ENCODE measurements at regions not wholly inside any gene's neighbourhood (a gene's known extent, or its start where the extent isn't known, plus 50 kb on each side); places are given as distances from the start of the nearest gene placed in this dataset.

GRCh38 chr16:64459402-64459801 lies 662.5 kb downstream of the CDH11 start:
- no peak for DNase-seq (ENCODE audit: low read depth)

- DNase-seq (ENCODE audit: low read depth) = peak; percentile 9
These were observed 666.6 kb downstream of the CDH11 start for GRCh38 chr16:64455275-64455674.

- DNase-seq (ENCODE audit: low read depth) = no peak
These were observed 668.2 kb downstream of the CDH11 start for GRCh38 chr16:64453646-64454045.

GRCh38 chr16:64452446-64452845 lies 669.4 kb downstream of the CDH11 start:
- DNase-seq (ENCODE audit: low read depth) = no peak

GRCh38 chr16:64450177-64450576 lies 671.7 kb downstream of the CDH11 start:
- DNase-seq (ENCODE audit: low read depth) = no peak

GRCh38 chr16:64449506-64449905 lies 672.4 kb downstream of the CDH11 start:
- no peak for DNase-seq (ENCODE audit: low read depth)

GRCh38 chr16:64445649-64446048 lies 676.2 kb downstream of the CDH11 start:
- DNase-seq (ENCODE audit: low read depth) = no peak

GRCh38 chr16:64445245-64445644 lies 676.6 kb downstream of the CDH11 start:
- DNase-seq (ENCODE audit: low read depth) = no peak

GRCh38 chr16:64440421-64440831 lies 681.4 kb downstream of the CDH11 start:
- peak; percentile 85 for DNase-seq (ENCODE audit: low read depth)

- DNase-seq (ENCODE audit: low read depth) = no peak
These were observed 681.9 kb downstream of the CDH11 start for GRCh38 chr16:64440005-64440404.

GRCh38 chr16:64437706-64438324 lies 684.0 kb downstream of the CDH11 start:
- no peak for DNase-seq (ENCODE audit: low read depth)

GRCh38 chr16:64434526-64435069 lies 687.3 kb downstream of the CDH11 start:
- DNase-seq (ENCODE audit: low read depth) = no peak

GRCh38 chr16:64428463-64429113 lies 693.3 kb downstream of the CDH11 start:
- DNase-seq (ENCODE audit: low read depth) = peak; percentile 51

GRCh38 chr16:64426131-64426666 lies 695.7 kb downstream of the CDH11 start:
- no peak for DNase-seq (ENCODE audit: low read depth)

GRCh38 chr16:64425381-64425780 lies 696.5 kb downstream of the CDH11 start:
- no peak for DNase-seq (ENCODE audit: low read depth)

GRCh38 chr16:64422259-64422658 lies 699.6 kb downstream of the CDH11 start:
- DNase-seq (ENCODE audit: low read depth) = no peak

- no peak for DNase-seq (ENCODE audit: low read depth)
These were observed 700.3 kb downstream of the CDH11 start for GRCh38 chr16:64421515-64421914.

- no peak for DNase-seq (ENCODE audit: low read depth)
These were observed 702.0 kb downstream of the CDH11 start for GRCh38 chr16:64419832-64420231.

- DNase-seq (ENCODE audit: low read depth) = peak; percentile 4
These were observed 704.1 kb downstream of the CDH11 start for GRCh38 chr16:64417711-64418227.

GRCh38 chr16:64416216-64417005 lies 705.5 kb downstream of the CDH11 start:
- DNase-seq (ENCODE audit: low read depth) = peak; percentile 54

- peak; percentile 7 for DNase-seq (ENCODE audit: low read depth)
These were observed 709.1 kb downstream of the CDH11 start for GRCh38 chr16:64412578-64413280.
